ENCODE measurements at regions not wholly inside any gene's neighbourhood (a gene's known extent, or its start where the extent isn't known, plus 50 kb on each side); places are given as distances from the start of the nearest gene placed in this dataset.

DNA sequence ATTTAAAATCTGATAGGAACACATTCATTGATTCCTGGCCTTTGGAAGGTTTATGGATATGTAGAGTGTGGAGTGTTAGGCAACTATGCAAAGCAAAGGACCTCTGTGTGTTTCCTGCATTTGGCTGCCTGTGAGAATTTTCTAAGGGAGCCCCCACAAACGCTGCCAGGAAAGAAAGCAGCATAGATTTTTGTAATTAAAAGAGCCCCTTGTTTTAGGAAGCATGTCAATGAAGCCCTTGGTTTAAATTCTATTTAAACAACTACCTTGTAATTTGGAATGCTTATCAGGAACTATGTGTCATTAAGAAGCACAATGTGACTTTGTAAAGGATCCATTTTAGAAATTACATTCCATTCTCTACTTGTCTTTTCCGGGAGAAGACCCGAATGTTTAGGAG, 742.5 kb downstream of the NXPH1 start:
- H3K27me3 ChIP-seq (ENCODE audit: low read depth) = no peaks in the 10 kb centered on the region
- no peak for DNase-seq
- intact Hi-C loops (cut with micrococcal nuclease) = no loop called here
- no peak overlapping the region for H3K27ac ChIP-seq (replicated peaks)
- H3K4me3 ChIP-seq = no peak overlapping the region
- H3K4me1 ChIP-seq = no peaks in the 10 kb centered on the region
- peaks cover 4% of the 10 kb centered on the region for H3K9me3 ChIP-seq (replicated peaks)
- H3K36me3 ChIP-seq = no peaks in the 10 kb centered on the region
- TF ChIP-seq, protein P1, sequence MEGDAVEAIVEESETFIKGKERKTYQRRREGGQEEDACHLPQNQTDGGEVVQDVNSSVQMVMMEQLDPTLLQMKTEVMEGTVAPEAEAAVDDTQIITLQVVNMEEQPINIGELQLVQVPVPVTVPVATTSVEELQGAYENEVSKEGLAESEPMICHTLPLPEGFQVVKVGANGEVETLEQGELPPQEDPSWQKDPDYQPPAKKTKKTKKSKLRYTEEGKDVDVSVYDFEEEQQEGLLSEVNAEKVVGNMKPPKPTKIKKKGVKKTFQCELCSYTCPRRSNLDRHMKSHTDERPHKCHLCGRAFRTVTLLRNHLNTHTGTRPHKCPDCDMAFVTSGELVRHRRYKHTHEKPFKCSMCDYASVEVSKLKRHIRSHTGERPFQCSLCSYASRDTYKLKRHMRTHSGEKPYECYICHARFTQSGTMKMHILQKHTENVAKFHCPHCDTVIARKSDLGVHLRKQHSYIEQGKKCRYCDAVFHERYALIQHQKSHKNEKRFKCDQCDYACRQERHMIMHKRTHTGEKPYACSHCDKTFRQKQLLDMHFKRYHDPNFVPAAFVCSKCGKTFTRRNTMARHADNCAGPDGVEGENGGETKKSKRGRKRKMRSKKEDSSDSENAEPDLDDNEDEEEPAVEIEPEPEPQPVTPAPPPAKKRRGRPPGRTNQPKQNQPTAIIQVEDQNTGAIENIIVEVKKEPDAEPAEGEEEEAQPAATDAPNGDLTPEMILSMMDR (IDR thresholded peaks at IDR 0.05; ENCODE audit: borderline replicate concordance) = no peak

DNA sequence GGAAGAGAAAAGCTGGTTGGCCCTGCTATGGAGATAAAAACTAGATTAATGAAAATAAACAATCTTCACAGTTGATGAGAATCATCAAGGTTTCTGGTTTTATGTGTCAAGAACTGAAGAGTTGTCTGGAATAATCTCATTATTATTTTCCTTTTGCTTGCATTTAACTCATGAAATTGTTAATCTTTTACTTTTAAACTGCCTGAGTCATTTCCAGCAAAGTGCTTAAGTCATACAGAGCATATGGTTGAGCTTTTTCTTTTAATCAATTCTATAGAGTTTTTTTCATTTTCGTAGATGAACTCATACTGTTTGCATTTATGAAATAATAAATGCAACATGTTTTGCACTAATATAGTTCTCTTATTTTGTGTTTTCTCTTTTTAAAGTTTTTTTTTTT, 747.9 kb downstream of the NXPH1 start:
- DNase-seq = no peak
- Histone ChIP-seq H3K27ac (replicated peaks) (no peak overlapping the region), H3K27me3 (ENCODE audit: low read depth) (no peaks in the 10 kb centered on the region), H3K4me1 (no peaks in the 10 kb centered on the region), H3K9me3 (replicated peaks) (no peaks in the 10 kb centered on the region), H3K4me3 (no peak overlapping the region), H3K36me3 (no peaks in the 10 kb centered on the region)
- TF ChIP-seq, protein P1 (IDR thresholded peaks at IDR 0.05; ENCODE audit: borderline replicate concordance) = no peak
- intact Hi-C loops (cut with micrococcal nuclease) = no loop called here

DNA sequence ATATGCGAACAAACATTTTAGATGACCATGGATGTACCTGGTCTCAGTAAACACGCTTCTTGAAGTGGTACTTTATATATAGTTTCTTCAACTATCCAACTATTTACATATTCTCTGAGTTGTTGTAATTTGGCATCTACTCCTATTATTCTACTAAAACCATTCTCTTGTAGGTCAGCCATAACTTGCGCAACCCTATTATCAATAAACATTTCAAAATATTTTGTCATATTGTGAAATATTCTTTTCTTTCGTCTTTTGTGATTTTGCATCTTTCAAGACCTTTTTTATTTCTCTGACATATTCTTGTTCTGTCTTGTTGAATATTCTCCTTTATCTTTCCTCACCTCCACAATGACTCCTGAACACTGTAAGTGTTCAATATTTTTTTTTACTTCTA, 753.3 kb downstream of the NXPH1 start:
- Histone ChIP-seq H3K4me1 (no peaks in the 10 kb centered on the region), H3K4me3 (no peak overlapping the region), H3K27ac (replicated peaks) (no peak overlapping the region), H3K27me3 (ENCODE audit: low read depth) (no peaks in the 10 kb centered on the region), H3K9me3 (replicated peaks) (no peaks in the 10 kb centered on the region), H3K36me3 (no peaks in the 10 kb centered on the region)
- DNase-seq = no peak
- intact Hi-C loops (cut with micrococcal nuclease) = no loop called here
- TF ChIP-seq, protein P1 (IDR thresholded peaks at IDR 0.05; ENCODE audit: borderline replicate concordance) = no peak

DNA sequence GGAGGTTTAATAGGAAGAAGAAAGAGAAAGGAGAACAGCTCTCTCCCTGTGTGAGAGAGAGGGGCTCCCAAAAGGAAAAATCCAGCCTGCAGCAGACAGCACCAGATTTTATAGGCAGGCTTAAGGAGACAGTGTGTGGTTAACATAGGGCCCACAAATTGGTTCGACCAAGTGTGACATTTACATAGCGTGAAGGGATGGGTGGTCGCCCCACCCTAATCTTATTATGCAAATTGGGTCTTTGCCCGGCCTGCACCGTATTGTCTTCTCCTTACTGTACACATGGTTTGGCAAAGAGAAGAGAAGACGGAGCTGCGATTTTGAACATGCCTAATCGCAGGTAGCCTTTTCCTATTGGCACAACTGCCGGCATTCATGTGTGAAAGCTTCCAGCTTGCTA, 756.3 kb downstream of the NXPH1 start:
- no peaks in the 10 kb centered on the region for H3K27me3 ChIP-seq (ENCODE audit: low read depth)
- H3K4me1 ChIP-seq = no peaks in the 10 kb centered on the region
- no peaks in the 10 kb centered on the region for H3K36me3 ChIP-seq
- H3K4me3 ChIP-seq = no peak overlapping the region
- H3K9me3 ChIP-seq (replicated peaks) = no peaks in the 10 kb centered on the region
- TF ChIP-seq, protein P1 (IDR thresholded peaks at IDR 0.05; ENCODE audit: borderline replicate concordance) = no peak
- H3K27ac ChIP-seq (replicated peaks) = no peak overlapping the region
- no peak for DNase-seq
- intact Hi-C loops (cut with micrococcal nuclease) = no loop called here

DNA sequence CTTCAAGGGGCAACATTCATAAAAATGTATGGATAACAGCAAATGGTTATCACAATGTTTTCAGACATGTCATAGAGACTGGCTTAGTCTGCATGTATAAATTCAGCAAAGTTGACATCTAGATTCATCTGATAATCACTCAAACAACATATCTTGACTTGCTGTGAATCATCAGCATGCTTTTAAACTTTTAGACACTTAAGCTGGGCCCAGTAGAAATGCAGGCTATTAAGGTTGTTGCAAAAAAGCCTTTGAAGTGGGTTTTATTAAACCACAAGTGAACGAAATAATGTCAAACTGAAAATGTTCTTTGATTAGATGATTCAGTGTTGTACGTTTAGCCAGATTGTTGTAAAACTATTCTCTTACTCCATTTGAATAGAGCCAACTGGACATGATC, 759.6 kb downstream of the NXPH1 start:
- intact Hi-C loops (cut with micrococcal nuclease) = no loop called here
- Histone ChIP-seq H3K27me3 (ENCODE audit: low read depth) (no peaks in the 10 kb centered on the region), H3K27ac (replicated peaks) (no peak overlapping the region), H3K36me3 (no peaks in the 10 kb centered on the region), H3K9me3 (replicated peaks) (no peaks in the 10 kb centered on the region), H3K4me1 (no peaks in the 10 kb centered on the region), H3K4me3 (no peak overlapping the region)
- DNase-seq = no peak
- TF ChIP-seq, protein P1 (IDR thresholded peaks at IDR 0.05; ENCODE audit: borderline replicate concordance) = no peak

DNA sequence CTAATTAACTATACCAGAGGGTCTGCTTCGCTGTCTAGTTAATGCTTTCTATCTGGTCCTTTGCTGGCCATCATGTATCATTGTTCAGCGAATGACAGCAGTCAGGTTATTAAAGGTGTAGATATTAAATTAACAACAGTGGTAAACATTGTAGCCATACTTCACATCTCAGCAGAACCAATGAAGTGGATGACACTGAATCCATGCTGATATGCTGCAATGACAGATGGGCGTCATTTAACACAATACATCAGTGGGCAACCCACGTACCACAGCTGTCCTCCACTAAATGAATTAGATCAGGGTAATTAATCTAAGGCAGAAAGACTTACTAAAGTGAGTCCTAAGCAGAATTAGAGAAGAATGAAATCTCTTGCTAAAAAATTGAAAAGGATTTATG, 767.2 kb downstream of the NXPH1 start:
- TF ChIP-seq, protein P1 (IDR thresholded peaks at IDR 0.05; ENCODE audit: borderline replicate concordance) = no peak
- H3K9me3 ChIP-seq (replicated peaks) = peaks cover 8% of the 10 kb centered on the region
- H3K4me3 ChIP-seq = no peak overlapping the region
- intact Hi-C loops (cut with micrococcal nuclease) = no loop called here
- no peaks in the 10 kb centered on the region for H3K27me3 ChIP-seq (ENCODE audit: low read depth)
- DNase-seq = no peak
- no peaks in the 10 kb centered on the region for H3K4me1 ChIP-seq
- no peaks in the 10 kb centered on the region for H3K36me3 ChIP-seq
- H3K27ac ChIP-seq (replicated peaks) = no peak overlapping the region

Measured in left ventricle myocardium inferior (tissue), 1 donor.